Lower leg skin (tissue), 4 donors: ENCODE measurements at regions not wholly inside any gene's neighbourhood (a gene's known extent, or its start where the extent isn't known, plus 50 kb on each side); places are given as distances from the start of the nearest gene placed in this dataset.

Source experiments
- DNase-seq, 2 donors: peaks; one replicate each; pipeline ENCODE4 v3.0.0-alpha.2; 2019; ENCODE audit warnings: low spot score in 2 of 2
- H3K4me3 ChIP-seq: fragments of 200-600 bp; sonication (generic); 2 replicates; pipeline ENCODE4 v1.5.1; 2017; ENCODE audit warnings: mild to moderate bottlenecking, low read depth; ENCODE audit not compliant: poor library complexity, severe bottlenecking
- CTCF ChIP-seq, 3 donors: fragments of 450-650 bp; IDR thresholded peaks; one replicate each; pipeline ENCODE4 v1.5.1; 2016; ENCODE audit warnings: antibody characterized with exemption in 3 of 3, mild to moderate bottlenecking in 3 of 3, moderate library complexity in 2 of 3
- POLR2A ChIP-seq, 2 donors: fragments of 450-650 bp; IDR thresholded peaks; one replicate each; pipeline ENCODE4 v1.6.1; 2016 to 2017; ENCODE audit warnings: antibody characterized with exemption in 2 of 2, mild to moderate bottlenecking in 1 of 2, moderate library complexity in 1 of 2
- WGBS, 2 donors: methylation state at CpG; one replicate each; pipeline ENCODE4 v1.1.5; 2018; 5-methylcytosine and 5-hydroxymethylcytosine counted together
- intact Hi-C: fragments of 100-400 bp; cut with DNase I; formaldehyde crosslinking; loops from one replicate; pipeline ENCODE4 v1.15.0; 2023; ENCODE audit warnings: low total_unique reads

- intact Hi-C loops: no loop called here
- H3K4me3 ChIP-seq: no peak overlapping the region
- TF ChIP-seq CTCF (IDR thresholded peaks at IDR 0.05): no peak
- TF ChIP-seq POLR2A (IDR thresholded peaks at IDR 0.05): no peak
- WGBS, 2 donors: 84 to 90% methylated on average over 5 of the region's 5 CpGs
- no peak for DNase-seq
Measured at GRCh38 chr2:200048421-200048820, 93.0 kb downstream of the MAIP1 start.

GRCh38 chr2:200049086-200049485, 93.7 kb downstream of the MAIP1 start:
- DNase-seq: no peak
- TF ChIP-seq POLR2A (IDR thresholded peaks at IDR 0.05): no peak
- no peak for TF ChIP-seq CTCF (IDR thresholded peaks at IDR 0.05)
- intact Hi-C loops: no loop called here
- 77% methylated on average over 3 of the region's 3 CpGs for WGBS, 2 donors
- no peak overlapping the region for H3K4me3 ChIP-seq

- no peak overlapping the region for H3K4me3 ChIP-seq
- TF ChIP-seq CTCF (IDR thresholded peaks at IDR 0.05) (no peak), POLR2A (IDR thresholded peaks at IDR 0.05) (no peak)
- intact Hi-C loops: no loop called here
- 58 to 67% methylated on average over 5 of the region's 5 CpGs for WGBS, 2 donors
- DNase-seq: no peak
Measured at GRCh38 chr2:200050921-200051610, 95.7 kb downstream of the MAIP1 start.

GRCh38 chr2:200051611-200051945, 96.2 kb downstream of the MAIP1 start:
- H3K4me3 ChIP-seq: no peak overlapping the region
- TF ChIP-seq POLR2A (IDR thresholded peaks at IDR 0.05): no peak
- no peak for TF ChIP-seq CTCF (IDR thresholded peaks at IDR 0.05)
- intact Hi-C loops: no loop called here
- no peak for DNase-seq
- WGBS, 2 donors: 65 to 69% methylated on average over 2 of the region's 2 CpGs

GRCh38 chr2:200052627-200053026, 97.2 kb downstream of the MAIP1 start:
- no peak overlapping the region for H3K4me3 ChIP-seq
- DNase-seq: no peak
- intact Hi-C loops: no loop called here
- 77 to 79% methylated on average over 3 of the region's 3 CpGs for WGBS, 2 donors
- TF ChIP-seq POLR2A (IDR thresholded peaks at IDR 0.05) (no peak), CTCF (IDR thresholded peaks at IDR 0.05) (no peak)
